ENCODE measurements at regions not wholly inside any gene's neighbourhood (a gene's known extent, or its start where the extent isn't known, plus 50 kb on each side); places are given as distances from the start of the nearest gene placed in this dataset.

- no peaks in the 10 kb centered on the region for H3K9me3 ChIP-seq
- no peak for TF ChIP-seq POLR2A (IDR thresholded peaks at IDR 0.05)
- no peaks in the 10 kb centered on the region for H3K27me3 ChIP-seq
- no peaks in the 10 kb centered on the region for H3K36me3 ChIP-seq (replicated peaks in 1 of 2; ENCODE audit: insufficient read depth in 1 of 2, low read depth in 2 of 2)
- ATAC-seq, result no peak
- intact Hi-C loops (cut with DNase I), result no loop called here
- 87 to 100% methylated on average over 1 of the region's 1 CpG for WGBS, 2 donors
- H3K4me1 ChIP-seq, result no peaks in the 10 kb centered on the region
- no peak overlapping the region for H3K4me3 ChIP-seq
- no peak overlapping the region for H3K27ac ChIP-seq
- DNase-seq, result no peak
Observed at GRCh38 chr3:73120710-73121109, 59.3 kb downstream of the EBLN2 start.

GRCh38 chr3:73121669-73122331 is 60.3 kb downstream of the EBLN2 start:
- TF ChIP-seq CTCF (IDR thresholded peaks at IDR 0.05) (no peak), POLR2A (IDR thresholded peaks at IDR 0.05) (no peak)
- Histone ChIP-seq H3K4me1 (no peaks in the 10 kb centered on the region), H3K27ac (no peak overlapping the region), H3K9me3 (no peaks in the 10 kb centered on the region), H3K4me3 (no peak overlapping the region), H3K36me3 (replicated peaks in 1 of 2; ENCODE audit: insufficient read depth in 1 of 2, low read depth in 2 of 2) (no peaks in the 10 kb centered on the region), H3K27me3 (no peaks in the 10 kb centered on the region)
- WGBS, 2 donors, result 79 to 96% methylated on average over 2 of the region's 2 CpGs
- ATAC-seq (no peak), DNase-seq (no peak)
- intact Hi-C loops (cut with DNase I), result no loop called here

GRCh38 chr3:73134034-73134433 is 72.6 kb downstream of the EBLN2 start:
- no peaks in the 10 kb centered on the region for H3K4me1 ChIP-seq
- no peak overlapping the region for H3K27ac ChIP-seq
- no peaks in the 10 kb centered on the region for H3K27me3 ChIP-seq
- H3K9me3 ChIP-seq, result no peaks in the 10 kb centered on the region
- TF ChIP-seq POLR2A (IDR thresholded peaks at IDR 0.05), result no peak
- no peak for TF ChIP-seq CTCF (IDR thresholded peaks at IDR 0.05)
- H3K36me3 ChIP-seq (replicated peaks in 1 of 2; ENCODE audit: insufficient read depth in 1 of 2, low read depth in 2 of 2), result no peaks in the 10 kb centered on the region
- WGBS, 2 donors, result 47 to 75% methylated on average over 1 of the region's 1 CpG
- DNase-seq, result no peak
- intact Hi-C loops (cut with DNase I), result no loop called here
- ATAC-seq, result no peak
- H3K4me3 ChIP-seq, result no peak overlapping the region

GRCh38 chr3:73136941-73137340 is 75.5 kb downstream of the EBLN2 start:
- TF ChIP-seq POLR2A (IDR thresholded peaks at IDR 0.05) (no peak), CTCF (IDR thresholded peaks at IDR 0.05) (no peak)
- H3K27me3 ChIP-seq, result no peaks in the 10 kb centered on the region
- H3K27ac ChIP-seq, result no peak overlapping the region
- H3K4me1 ChIP-seq, result no peaks in the 10 kb centered on the region
- DNase-seq, result no peak
- no peak overlapping the region for H3K4me3 ChIP-seq
- no peaks in the 10 kb centered on the region for H3K9me3 ChIP-seq
- WGBS, 2 donors, result 69 to 80% methylated on average over 6 of the region's 6 CpGs
- H3K36me3 ChIP-seq (replicated peaks in 1 of 2; ENCODE audit: insufficient read depth in 1 of 2, low read depth in 2 of 2), result no peaks in the 10 kb centered on the region
- intact Hi-C loops (cut with DNase I), result no loop called here
- no peak for ATAC-seq

- ATAC-seq (no peak), DNase-seq (no peak)
- TF ChIP-seq POLR2A (IDR thresholded peaks at IDR 0.05) (no peak), CTCF (IDR thresholded peaks at IDR 0.05) (no peak)
- H3K27me3 ChIP-seq, result no peaks in the 10 kb centered on the region
- WGBS, 2 donors, result 85 to 88% methylated on average over 6 of the region's 6 CpGs
- H3K27ac ChIP-seq, result no peak overlapping the region
- no peaks in the 10 kb centered on the region for H3K4me1 ChIP-seq
- H3K4me3 ChIP-seq, result no peak overlapping the region
- no peaks in the 10 kb centered on the region for H3K36me3 ChIP-seq (replicated peaks in 1 of 2; ENCODE audit: insufficient read depth in 1 of 2, low read depth in 2 of 2)
- H3K9me3 ChIP-seq, result no peaks in the 10 kb centered on the region
- intact Hi-C loops (cut with DNase I), result no loop called here
Observed at GRCh38 chr3:73137736-73138403, 76.4 kb downstream of the EBLN2 start.

Measured in body of pancreas (tissue), 4 donors.